A549 (cell line): ENCODE measurements at regions not wholly inside any gene's neighbourhood (a gene's known extent, or its start where the extent isn't known, plus 50 kb on each side); places are given as distances from the start of the nearest gene placed in this dataset.

Experiments used
- CBX8 ChIP-seq: fragments of 200-600 bp; sonication (generic); IDR thresholded peaks from 2 replicates; pipeline ENCODE4 v1.6.1; 2016
- CEBPB ChIP-seq, 2 experiments: fragments of >200 bp in 1 of 2; sonication (Bioruptor Twin) in 1 of 2; formaldehyde crosslinking in 1 of 2; IDR thresholded peaks; 2 replicates each; pipeline ENCODE4 v1.6.1; 2012 to 2016
- EP300 ChIP-seq, 2 experiments: fragments of >200 bp; sonication (Bioruptor Twin); formaldehyde crosslinking; IDR thresholded peaks; 2 replicates in 1 of 2; 3 replicates in 1 of 2; pipeline ENCODE4 v1.6.1; 2016 to 2017
- FOSL2 ChIP-seq, 2 experiments: fragments of 450-650 bp in 1 of 2; fragments of >200 bp in 1 of 2; sonication (Bioruptor Twin) in 1 of 2; formaldehyde crosslinking; IDR thresholded peaks; 2 replicates each; pipeline versions ENCODE4 v1.5.0 to v1.6.1; 2016 to 2020; ENCODE audit warnings: mild to moderate bottlenecking in 1 of 2, moderate library complexity in 1 of 2
- KDM1A ChIP-seq: fragments of 200-600 bp; sonication (generic); IDR thresholded peaks from 2 replicates; pipeline ENCODE4 v1.6.1; 2016; ENCODE audit warnings: low read depth, mild to moderate bottlenecking
- KDM5A ChIP-seq: fragments of 200-600 bp; sonication (generic); IDR thresholded peaks from 2 replicates; pipeline ENCODE4 v1.6.1; 2016; ENCODE audit warnings: antibody characterized with exemption, mild to moderate bottlenecking
- MAX ChIP-seq: IDR thresholded peaks from 2 replicates; pipeline ENCODE4 v1.6.1; 2012
- POLR2A ChIP-seq: IDR thresholded peaks from 2 replicates; pipeline ENCODE4 v1.6.1; 2012; ENCODE audit warnings: mild to moderate bottlenecking, low read length
- RAD21 ChIP-seq, 2 experiments: fragments of >200 bp in 1 of 2; sonication (Bioruptor Twin) in 1 of 2; formaldehyde crosslinking in 1 of 2; IDR thresholded peaks in 1 of 2; conservative IDR thresholded peaks in 1 of 2; 2 replicates in 1 of 2; 3 replicates in 1 of 2; pipeline ENCODE4 v1.6.1; 2012 to 2018; ENCODE audit warnings: inconsistent platforms in 1 of 2
- RFX5 ChIP-seq: fragments of 450-650 bp; IDR thresholded peaks from 2 replicates; pipeline ENCODE4 v1.7.1; 2014; ENCODE audit warnings: antibody characterized with exemption, mild to moderate bottlenecking, moderate library complexity
- SMC3 ChIP-seq: fragments of >200 bp; sonication (Bioruptor Twin); formaldehyde crosslinking; IDR thresholded peaks from 3 replicates; pipeline ENCODE4 v1.6.1; 2018; ENCODE audit warnings: inconsistent platforms
- USF2 ChIP-seq: fragments of 450-650 bp; IDR thresholded peaks from 2 replicates; pipeline ENCODE4 v1.6.1; 2014; ENCODE audit warnings: antibody characterized with exemption
- TF ChIP-seq, protein P1 (sequence below): fragments of >200 bp; sonication (Bioruptor Twin); formaldehyde crosslinking; IDR thresholded peaks from 3 replicates; pipeline ENCODE4 v1.5.1; 2016
- TF ChIP-seq, protein P2 (sequence below): IDR thresholded peaks from 2 replicates; pipeline ENCODE4 v1.6.1; 2012

DNA sequence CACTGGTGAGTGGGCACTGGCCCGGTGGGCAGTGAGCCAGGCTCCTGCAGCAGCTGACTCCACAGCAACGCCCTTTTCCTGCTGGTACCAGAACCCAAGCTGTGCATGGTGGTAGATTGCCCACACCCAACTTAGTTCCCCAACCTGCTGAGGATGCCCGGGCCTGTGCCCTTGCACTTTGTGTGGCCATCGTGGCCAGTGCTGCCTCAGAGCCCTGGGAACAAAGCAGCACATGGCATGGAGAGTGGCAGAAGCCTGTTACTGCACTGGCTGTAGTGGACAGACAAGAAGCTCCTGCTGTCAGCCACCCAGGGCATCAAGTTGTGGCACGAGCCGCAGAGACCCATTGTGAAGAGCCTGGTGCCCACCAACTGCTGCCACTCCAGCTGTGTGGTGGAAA, 612.9 kb downstream of the DNAH5 start:
- TF ChIP-seq EP300 (IDR thresholded peaks at IDR 0.05): no peak
- no peak for TF ChIP-seq CEBPB (IDR thresholded peaks at IDR 0.05)
- TF ChIP-seq POLR2A: no peak
- TF ChIP-seq RFX5: no peak
- TF ChIP-seq, protein P1, sequence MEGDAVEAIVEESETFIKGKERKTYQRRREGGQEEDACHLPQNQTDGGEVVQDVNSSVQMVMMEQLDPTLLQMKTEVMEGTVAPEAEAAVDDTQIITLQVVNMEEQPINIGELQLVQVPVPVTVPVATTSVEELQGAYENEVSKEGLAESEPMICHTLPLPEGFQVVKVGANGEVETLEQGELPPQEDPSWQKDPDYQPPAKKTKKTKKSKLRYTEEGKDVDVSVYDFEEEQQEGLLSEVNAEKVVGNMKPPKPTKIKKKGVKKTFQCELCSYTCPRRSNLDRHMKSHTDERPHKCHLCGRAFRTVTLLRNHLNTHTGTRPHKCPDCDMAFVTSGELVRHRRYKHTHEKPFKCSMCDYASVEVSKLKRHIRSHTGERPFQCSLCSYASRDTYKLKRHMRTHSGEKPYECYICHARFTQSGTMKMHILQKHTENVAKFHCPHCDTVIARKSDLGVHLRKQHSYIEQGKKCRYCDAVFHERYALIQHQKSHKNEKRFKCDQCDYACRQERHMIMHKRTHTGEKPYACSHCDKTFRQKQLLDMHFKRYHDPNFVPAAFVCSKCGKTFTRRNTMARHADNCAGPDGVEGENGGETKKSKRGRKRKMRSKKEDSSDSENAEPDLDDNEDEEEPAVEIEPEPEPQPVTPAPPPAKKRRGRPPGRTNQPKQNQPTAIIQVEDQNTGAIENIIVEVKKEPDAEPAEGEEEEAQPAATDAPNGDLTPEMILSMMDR: no peak
- no peak for TF ChIP-seq RAD21 (conservative IDR thresholded peaks at IDR 0.05 in 1 of 2, IDR thresholded peaks at IDR 0.05 in 1 of 2)
- TF ChIP-seq CBX8: no peak
- TF ChIP-seq KDM1A: no peak
- TF ChIP-seq KDM5A: no peak
- TF ChIP-seq SMC3: no peak
- TF ChIP-seq FOSL2 (IDR thresholded peaks at IDR 0.05): no peak
- no peak for TF ChIP-seq FOSL2 (CRISPR knock-in tag; IDR thresholded peaks at IDR 0.05)
- no peak for TF ChIP-seq MAX
- TF ChIP-seq, protein P2, sequence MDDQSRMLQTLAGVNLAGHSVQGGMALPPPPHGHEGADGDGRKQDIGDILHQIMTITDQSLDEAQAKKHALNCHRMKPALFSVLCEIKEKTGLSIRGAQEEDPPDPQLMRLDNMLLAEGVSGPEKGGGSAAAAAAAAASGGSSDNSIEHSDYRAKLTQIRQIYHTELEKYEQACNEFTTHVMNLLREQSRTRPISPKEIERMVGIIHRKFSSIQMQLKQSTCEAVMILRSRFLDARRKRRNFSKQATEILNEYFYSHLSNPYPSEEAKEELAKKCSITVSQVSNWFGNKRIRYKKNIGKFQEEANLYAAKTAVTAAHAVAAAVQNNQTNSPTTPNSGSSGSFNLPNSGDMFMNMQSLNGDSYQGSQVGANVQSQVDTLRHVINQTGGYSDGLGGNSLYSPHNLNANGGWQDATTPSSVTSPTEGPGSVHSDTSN: no peak
- no peak for TF ChIP-seq USF2
